ENCODE measurements at regions not wholly inside any gene's neighbourhood (a gene's known extent, or its start where the extent isn't known, plus 50 kb on each side); places are given as distances from the start of the nearest gene placed in this dataset.

GRCh38 chr2:41004700-41005099 lies 552.8 kb upstream of the SLC8A1 start:
- TF ChIP-seq CTCF (IDR thresholded peaks at IDR 0.05) = no peak
- TF ChIP-seq POLR2A (IDR thresholded peaks at IDR 0.05) = no peak
- TF ChIP-seq EP300 (IDR thresholded peaks at IDR 0.05) = no peak

All from stomach (tissue), 4 donors.